HG03442 (cell line): ENCODE measurements at regions not wholly inside any gene's neighbourhood (a gene's known extent, or its start where the extent isn't known, plus 50 kb on each side); places are given as distances from the start of the nearest gene placed in this dataset.
A peak's percentile ranks its signal among the peaks of the same experiment; 100 is the strongest.

ENCODE experiments used
- ATAC-seq: cut with Tn5 transposase; IDR thresholded peaks from one replicate; pipeline ENCODE4 v1.9.1; 2021; ENCODE audit warnings: mild to moderate bottlenecking, moderate library complexity; ENCODE audit not compliant: unreplicated experiment

DNA sequence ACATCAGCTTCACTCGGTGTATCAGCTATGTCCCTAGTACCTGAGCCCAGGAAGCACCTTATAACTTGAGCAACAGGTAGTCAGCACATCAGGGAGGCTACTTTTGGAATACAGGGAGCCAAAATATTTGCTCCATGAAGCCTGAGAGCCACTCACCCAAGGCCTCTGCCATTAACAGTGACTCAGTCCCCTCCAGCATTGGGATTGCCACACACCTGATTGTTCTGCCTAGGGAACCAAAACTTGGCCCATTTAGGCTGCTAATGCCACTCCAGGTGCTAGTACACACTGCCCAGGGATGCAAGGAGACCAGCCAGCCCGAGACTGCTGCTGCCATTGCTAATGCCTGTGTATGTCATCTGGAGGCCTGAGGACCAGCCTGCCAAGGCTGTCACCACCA, 773.6 kb upstream of the TENM4 start:
- no peak for ATAC-seq

DNA sequence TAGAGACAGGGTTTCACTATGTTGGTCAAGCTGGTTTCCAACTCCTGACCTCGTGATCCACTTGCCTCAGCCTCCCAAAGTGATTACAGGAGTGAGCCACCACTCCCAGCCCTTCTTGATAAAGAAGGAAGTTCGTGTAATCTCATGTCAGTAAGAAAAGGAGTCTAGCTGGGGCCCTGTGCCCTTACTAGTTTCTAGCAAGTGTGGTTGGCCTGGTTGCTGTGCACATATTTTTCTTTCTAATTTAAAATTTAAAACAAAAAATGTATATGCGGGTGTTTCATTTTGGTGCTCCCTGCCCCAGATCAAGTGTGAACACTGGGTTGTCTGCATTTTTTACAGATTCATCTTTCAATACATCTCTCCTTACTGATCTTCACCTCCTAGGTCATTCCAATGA, 770.8 kb upstream of the TENM4 start:
- no peak for ATAC-seq

DNA sequence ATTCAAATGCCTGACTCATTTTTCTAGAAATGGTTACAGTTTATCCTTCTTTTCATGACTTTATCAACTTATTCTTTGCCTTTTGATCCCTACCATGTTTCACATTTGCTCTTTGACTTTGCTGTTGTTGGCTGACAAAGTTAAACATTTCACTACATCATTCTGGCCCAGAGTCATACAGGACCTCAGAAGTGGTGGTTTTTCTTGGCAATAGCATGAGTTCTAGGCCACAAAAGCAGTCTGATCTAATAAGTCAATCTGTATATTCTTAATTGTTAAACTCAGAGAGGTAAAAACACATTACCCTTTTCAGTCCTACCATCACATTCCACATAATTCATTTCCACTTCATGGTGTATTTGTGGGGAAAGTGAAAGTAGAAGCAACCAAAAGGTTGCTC, 763.2 kb upstream of the TENM4 start:
- no peak for ATAC-seq

DNA sequence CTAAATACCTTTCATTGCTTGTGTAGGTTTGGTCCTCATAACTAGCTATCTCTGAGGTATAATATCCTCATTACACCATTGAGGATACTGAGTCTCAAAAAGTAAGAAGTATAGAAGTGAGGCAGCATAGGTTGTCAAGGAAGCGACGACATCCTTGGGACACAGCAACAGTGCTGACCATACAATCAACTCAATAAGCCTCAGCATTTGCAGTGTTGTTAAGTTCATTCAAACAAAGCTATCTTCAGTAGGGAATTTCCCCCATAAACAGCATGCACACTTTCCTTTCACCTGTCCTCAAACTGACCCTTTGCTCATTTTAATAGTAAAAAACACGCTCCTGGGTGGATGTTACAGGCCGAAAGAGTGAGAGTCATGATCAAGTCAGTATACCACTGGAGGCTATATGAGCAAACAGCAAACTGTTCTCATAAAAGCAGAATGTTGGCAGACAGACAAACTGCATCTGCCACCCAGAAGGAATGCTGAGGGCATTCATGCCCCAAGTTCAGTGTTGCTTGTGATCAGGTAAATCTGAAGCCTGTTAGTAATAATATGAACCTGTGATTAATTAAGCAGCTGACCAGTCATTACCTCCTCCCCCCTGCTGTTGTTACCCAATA, 756.2 kb upstream of the TENM4 start:
- ATAC-seq = no peak

DNA sequence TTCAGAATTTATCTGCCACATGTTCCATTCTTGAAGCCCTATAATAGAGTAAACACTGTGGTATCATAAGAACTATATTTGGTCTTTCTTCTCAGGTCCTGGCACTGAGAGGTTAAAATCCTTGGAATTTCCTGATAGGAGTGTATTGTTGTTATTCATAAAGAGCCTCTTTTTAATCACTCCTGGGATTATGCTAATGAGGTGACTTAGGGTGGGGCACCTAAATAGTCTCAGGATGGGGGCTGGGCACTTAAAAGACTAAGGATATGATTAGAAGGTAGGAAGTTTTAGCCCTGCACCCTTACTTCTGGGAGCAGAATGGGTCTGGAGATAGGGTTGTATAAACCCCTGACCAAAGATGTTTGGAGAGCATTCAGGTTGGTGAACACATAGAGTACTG, 755.2 kb upstream of the TENM4 start:
- no peak for ATAC-seq

DNA sequence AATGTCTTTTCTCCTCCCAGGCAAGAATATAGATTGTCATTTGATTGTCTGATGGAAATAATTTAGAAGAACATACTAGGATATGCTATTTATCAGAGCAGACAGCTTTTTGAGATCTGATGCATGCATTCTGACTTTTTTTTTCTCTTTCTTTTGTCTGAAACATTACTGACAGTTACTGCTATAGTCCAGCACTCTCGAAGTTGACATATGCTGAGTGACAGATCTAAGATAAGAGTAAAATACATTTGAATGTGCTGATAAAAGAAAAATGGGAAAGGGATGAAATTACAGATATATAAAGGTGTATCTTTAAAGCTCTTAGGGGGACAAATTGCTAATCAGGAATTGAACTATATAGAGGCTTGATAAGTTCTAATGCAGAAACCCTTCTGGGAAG, 753.8 kb upstream of the TENM4 start:
- ATAC-seq = no peak

DNA sequence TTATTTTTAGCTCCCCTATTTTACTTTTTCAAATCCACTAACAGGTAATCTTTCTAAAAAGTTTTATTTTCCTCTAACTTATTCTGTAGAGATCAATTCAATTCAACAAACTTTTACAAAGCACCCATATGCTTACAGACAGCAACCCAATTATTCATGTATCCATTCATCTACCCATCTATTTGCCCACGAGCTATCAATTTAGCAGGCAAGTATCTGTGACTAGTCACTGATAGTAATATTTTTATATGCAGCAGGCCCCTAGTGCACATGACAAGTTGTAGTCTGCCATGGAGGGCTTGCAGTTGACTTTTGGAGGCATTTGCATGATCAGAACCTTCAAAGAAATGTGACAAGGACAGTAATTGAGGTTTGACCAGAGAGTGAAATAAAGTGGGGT, 753.2 kb upstream of the TENM4 start:
- ATAC-seq = no peak

DNA sequence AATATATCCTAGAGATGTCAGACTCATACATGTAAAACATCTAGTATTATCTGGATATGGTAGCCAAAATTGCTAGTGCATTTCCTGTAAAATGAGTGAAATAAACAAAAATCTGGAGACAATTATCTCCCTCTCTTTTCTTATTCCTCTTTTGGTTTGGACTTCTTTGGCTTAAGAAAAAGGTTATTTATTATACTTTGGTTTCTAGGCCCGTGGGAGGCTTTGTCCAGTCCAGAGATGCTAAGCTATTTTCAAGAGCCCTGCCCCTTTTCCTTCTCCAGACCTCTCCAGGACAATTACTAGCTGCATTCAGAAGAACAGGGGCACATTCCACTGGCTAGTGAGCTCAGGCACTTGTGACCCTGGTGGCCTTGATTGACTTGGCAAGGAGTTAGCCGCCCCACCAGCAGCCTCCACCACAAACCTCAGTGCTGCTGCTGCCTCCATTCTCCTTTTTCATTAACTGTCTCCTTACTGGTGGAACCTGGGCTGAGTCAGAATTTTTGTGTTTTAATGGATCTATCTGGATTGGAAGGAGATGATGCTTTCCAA, 747.3 kb upstream of the TENM4 start:
- no peak for ATAC-seq

DNA sequence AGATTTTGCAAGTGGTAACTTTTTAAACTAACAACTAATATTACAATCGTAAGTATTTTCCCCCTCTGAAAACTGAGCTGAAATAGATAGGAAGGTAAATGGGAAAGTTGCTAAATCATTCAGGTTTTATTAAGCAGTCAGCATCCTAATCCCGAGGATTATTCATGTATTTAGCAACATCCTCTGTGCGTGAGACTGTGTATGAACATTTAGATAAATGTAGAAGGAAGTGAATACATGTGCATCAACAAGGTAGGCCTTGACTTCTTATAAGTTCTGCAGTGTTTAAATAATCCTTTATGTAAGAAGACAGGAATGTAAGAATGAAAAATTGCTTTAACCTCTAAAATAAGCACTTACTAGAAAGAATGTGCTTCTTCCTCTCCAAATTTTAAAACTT, 745.9 kb upstream of the TENM4 start:
- ATAC-seq = no peak

DNA sequence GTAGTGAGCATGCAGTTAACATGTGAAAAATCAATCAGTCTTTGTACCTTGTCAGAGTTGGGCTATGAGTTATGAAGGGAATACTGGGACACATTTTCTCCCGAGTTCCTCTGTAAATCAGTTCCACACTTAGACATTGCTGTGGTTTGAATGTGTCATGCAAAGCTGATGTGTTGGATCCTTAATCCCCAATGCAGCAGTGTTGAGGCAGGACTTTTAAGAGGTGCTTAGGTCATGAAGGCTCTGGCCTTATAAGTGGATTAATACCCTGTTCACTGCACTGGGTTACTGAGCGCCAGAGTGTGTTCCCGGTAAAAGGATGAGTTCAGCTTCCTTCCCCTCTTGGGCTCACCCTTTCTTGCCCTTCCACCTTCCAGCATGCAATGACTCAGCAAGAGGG, 742.1 kb upstream of the TENM4 start:
- ATAC-seq = no peak

DNA sequence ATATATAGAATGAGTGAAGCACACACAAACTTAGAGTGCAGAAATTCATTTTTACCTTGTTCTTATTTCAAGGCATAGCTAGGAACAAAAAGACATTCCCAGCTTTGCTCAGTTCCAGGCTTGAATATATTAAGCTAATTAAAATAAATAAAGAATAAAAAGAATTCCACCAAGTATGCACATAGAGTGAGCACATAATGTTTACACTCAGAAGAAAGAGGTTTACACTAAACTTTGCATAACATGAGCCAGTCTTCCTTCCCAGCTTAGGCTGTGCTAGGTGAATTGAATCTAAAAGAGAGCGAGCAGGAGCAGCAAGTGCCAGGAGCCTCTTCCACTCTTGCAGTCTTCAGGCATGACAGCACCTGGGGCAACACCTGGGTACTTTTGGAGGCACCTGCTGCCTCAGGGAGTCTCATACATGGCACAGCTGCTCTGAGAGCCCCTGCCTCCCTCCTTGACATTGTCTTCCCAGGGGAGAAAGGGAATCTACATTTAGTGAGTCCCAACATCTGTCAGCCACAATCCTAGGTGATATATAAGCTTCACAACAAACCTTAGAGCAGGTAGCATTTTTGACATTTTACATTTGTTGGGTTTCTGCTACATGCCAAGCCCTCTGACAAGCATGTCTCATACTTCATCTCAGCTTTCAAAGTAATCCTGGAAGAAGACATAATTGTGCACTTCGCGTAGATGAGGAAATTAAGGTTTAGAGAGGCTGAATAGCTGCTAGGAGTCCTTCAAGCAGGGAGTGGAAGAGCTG, 732.7 kb upstream of the TENM4 start:
- ATAC-seq = no peak

DNA sequence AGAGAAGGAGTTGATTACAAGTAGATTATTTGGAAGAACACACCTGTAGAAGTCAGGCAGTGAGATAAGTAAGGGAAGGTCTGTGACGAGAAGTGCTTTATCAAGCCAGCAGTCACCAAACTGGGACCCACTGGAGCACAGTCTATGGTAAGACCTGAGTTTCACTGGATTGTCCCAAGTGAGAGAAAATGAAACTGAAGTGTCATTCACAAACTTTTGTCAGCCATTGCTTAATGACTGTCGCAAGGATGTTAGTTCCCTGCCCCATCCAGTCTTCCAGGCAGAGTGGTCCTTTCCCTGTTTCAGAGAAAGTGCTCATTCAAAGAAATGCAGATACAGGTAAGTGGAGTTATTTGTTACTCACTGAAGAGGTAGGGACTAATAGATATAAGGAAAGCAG, 728.0 kb upstream of the TENM4 start:
- ATAC-seq = no peak

DNA sequence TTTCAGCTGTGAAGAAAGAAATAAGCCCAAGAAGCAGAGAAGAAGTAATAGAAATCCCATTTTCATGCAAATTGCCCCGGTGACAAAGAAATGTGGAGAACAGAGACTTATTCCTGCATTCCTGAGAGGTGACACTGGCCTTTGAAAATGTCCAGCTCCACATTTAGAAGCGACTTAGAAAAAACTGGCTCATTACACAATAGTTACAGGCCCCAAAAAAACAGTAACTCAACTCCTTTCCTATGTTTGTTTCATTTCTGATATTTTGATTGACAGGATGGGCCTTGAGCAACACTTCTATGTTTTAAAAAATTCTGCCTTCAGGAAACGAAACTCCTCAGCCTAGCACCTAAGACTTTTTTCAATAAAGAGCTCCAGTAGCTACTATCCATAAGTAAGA, 726.9 kb upstream of the TENM4 start:
- no peak for ATAC-seq

DNA sequence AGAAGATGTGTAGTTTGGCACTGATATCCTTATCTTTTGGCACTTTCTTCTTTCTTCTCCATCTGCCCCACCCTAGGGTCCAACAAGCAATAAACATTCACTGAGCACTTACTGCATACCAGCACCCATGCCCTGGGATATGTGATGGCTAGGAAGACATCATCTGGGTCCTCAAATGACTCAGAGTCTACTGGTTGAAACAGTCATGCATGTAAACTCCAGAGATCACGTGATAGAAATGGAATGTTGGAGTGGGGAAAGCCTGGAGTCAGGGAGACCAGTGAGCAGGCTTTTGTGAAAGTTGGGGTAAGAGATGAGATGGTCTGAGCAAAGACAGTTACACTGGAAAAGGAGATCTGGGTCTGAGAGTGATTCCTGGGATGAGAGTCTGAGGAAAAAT, 724.9 kb upstream of the TENM4 start:
- ATAC-seq = no peak

DNA sequence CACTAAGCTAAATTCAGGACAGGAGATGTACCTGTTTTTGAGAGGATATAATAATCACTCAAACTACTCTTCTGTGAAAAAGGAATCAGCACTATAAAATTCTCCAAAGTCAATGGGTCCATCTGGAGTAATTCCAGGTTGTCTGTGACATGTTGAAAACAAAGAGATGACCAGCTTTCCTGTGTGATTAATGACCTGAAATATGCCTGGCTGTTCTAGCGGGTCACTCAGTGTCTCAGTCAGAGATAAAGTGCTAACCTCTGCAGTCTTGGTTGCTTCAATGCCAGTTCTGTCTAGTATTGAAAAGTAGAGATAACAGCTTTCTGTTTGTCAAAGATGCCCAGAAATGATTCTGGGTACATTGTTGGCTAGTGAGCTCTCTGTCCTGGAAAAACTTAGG, 722.6 kb upstream of the TENM4 start:
- ATAC-seq = no peak

DNA sequence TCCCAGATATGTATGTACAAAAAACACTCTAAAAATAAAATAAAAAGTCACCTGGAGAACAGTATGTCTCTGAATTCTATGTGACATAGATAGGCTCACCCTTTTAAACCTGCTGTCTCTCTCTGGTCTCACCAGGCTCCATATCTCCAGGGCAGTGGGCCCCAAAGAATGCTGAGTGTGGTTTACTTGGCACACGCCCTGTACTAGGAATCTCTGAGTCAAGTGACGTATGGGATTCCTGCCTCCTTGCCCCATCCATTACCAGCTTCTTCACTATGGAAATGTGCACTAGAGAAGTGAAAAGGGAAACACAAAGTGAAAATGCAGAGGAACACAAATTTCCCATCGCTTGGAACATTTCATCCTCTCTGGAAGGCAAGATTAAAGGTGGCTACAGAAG, 722.2 kb upstream of the TENM4 start:
- ATAC-seq = no peak

DNA sequence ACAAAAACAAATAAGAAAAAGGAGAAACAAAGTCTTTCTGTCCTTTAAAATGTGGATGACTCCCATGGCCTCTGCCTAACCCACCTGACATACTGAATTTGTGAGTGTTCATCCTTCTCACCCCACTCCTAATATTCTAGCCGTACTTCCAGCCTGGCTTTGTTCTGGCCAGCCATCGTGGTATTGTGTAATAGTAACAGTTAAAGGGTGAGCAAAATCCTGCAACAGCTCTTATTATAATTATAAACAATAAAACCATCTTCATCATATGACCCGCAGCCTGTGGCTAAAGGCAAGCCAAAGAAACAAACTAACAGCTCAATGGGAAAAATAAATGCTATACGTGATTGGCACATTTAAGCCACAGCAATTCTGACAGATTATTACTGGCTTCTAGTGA, 721.6 kb upstream of the TENM4 start:
- ATAC-seq = no peak

DNA sequence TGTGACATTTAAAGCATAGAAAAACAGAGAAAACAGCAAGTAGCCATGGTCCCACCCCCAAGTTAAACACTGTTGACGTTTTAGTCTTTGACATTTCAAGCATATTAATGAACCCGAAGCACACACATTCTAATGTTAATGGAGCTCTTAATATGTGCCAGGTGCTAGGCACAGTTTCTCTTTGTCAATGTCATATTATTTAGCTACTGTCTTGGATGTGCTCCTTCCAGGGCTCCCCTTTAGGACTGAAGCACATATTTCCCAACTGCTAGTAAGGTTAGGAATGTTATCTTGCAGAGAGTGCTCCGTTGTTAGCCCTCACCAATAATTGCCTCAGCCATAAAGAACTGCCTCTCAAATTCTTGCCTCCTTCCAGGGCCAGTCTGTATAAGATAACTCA, 716.6 kb upstream of the TENM4 start:
- ATAC-seq = no peak

DNA sequence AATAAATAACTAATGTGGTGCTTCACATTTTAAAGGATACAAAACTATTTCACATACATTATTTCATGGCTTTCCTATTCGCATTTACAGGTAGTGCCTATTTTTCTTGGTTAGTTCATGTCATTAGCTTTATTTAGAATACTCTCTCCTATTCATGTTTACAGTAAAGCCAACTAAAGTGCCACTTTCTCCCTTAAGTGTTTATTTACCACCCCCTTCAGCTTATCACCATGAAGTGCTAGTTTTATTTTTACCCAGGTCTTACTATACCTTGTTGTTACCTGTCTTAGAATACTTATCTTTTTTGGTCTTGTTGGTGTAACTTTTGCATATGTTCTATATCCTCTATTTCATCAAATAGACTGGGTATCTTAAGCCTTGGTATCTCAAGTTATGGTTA, 715.2 kb upstream of the TENM4 start:
- ATAC-seq = no peak

DNA sequence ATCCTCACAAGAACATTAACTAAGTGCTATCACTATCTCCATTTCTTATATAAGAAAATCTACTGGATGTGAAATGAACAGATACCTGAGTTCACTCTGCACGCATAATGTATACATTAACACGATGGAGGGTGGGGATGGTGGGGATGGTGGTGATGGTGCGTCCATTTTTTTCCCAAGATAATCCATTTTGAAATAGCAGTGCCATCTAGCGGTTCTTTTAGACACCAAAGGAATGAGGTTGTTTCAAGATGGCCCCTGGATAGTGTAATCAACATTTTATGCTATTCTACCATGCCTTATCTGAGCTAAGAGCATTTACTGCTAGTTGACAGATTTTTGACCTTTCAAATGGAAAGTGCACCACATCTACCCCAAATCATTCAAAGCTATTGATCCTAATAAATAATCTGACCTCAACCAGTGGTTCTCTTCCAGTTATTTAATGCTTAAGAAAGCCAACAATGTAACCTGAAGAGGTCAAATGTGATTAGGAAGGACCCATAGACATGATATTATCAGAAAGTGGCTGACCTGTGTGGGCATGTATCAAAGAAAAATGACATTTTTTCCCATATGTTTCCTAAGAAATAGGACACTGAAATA, 714.7 kb upstream of the TENM4 start:
- peak; percentile 57 for ATAC-seq

DNA sequence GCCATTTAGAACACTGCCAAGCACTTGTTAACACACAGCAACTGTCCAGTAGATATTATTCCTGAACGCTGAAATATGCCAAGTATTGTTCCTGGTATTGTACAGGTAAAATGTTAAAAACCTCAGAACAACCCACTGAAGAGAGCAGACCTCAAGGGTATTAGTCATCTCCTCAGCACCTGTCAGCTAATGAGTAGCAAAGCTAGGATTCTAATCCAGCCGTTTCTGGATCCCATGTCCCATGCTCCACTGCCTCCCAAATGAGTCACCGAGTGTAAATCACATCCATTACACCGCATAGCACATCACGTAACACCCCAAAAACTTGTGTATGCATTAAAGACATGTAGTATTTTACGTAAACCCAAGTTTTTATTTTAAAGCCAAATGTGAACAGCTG, 705.4 kb upstream of the TENM4 start:
- ATAC-seq = no peak

DNA sequence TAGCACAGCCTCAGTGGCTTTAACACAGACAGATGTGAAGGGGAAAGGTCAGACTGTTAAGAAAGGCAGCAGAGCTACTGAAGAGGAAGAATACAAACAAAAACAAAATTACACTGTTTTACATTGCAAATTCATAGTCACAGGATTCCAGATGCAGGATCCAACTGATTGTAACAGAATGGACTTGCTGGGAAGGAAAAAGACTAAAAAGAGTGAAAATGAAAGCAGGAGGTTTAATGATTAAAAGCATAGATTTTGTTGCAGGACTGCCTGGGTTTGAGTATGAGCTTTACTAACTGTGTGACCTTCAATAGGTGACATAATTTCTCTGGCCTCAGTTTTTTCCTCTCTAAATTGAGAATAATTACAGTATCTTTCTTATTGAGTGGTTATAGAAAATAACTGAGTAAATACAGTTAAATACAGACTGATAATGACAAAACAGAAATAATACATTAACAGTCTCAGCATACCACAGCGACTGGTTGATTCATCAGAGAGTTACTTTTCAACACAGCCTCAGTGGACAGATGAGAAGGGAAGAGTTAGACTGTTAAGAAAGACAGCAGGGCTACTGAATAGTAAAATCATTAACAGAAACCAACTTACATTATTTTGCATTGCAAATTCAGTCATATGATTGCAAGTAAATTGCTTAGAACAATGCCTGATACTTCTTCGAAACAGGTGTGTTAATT, 704.2 kb upstream of the TENM4 start:
- no peak for ATAC-seq
